HEK293T (cell line): ENCODE measurements at regions not wholly inside any gene's neighbourhood (a gene's known extent, or its start where the extent isn't known, plus 50 kb on each side); places are given as distances from the start of the nearest gene placed in this dataset.
"Not testable (repeated sequence)": the region's sequence is repeated elsewhere in the genome, so short reads cannot be mapped to it uniquely, and the experiment has no call there.

Experiments used
- BHLHE40 ChIP-seq: fragments of 450-650 bp; IDR thresholded peaks from 2 replicates; pipeline ENCODE4 v1.6.1; 2016; ENCODE audit warnings: mild to moderate bottlenecking, moderate library complexity, borderline replicate concordance
- FOXK2 ChIP-seq: fragments of 450-650 bp; IDR thresholded peaks from 2 replicates; pipeline ENCODE4 v1.6.1; 2016; ENCODE audit warnings: mild to moderate bottlenecking
- HDGF ChIP-seq: fragments of 450-650 bp; IDR thresholded peaks from 2 replicates; pipeline ENCODE4 v1.6.1; 2017; ENCODE audit warnings: antibody characterized with exemption, borderline replicate concordance
- LEF1 ChIP-seq: fragments of 450-650 bp; IDR thresholded peaks from 2 replicates; pipeline ENCODE4 v1.6.1; 2017; ENCODE audit warnings: mild to moderate bottlenecking, borderline replicate concordance
- SP1 ChIP-seq: fragments of 450-650 bp; IDR thresholded peaks from 2 replicates; pipeline ENCODE4 v1.6.1; 2017
- TARDBP ChIP-seq: fragments of 450-650 bp; IDR thresholded peaks from 2 replicates; pipeline ENCODE4 v1.6.1; 2016

- not testable (repeated sequence) for TF ChIP-seq BHLHE40, TARDBP, FOXK2, LEF1, SP1, HDGF
Observed at GRCh38 chr3:124152891-124153290, 161.0 kb upstream of the ROPN1 start.
